Neural cell (in vitro differentiated cells): ENCODE measurements at regions not wholly inside any gene's neighbourhood (a gene's known extent, or its start where the extent isn't known, plus 50 kb on each side); places are given as distances from the start of the nearest gene placed in this dataset.

Experiments used
- CTCF ChIP-seq: fragments of 450-650 bp; IDR thresholded peaks from 2 replicates; pipeline ENCODE4 v1.5.1; 2014; ENCODE audit warnings: antibody characterized with exemption, mild to moderate bottlenecking, moderate library complexity; ENCODE audit not compliant: poor library complexity, severe bottlenecking
- EP300 ChIP-seq: fragments of 450-650 bp; conservative IDR thresholded peaks from 2 replicates; pipeline ENCODE4 v1.6.1; 2014; ENCODE audit warnings: antibody characterized with exemption, mild to moderate bottlenecking, moderate library complexity; ENCODE audit not compliant: poor library complexity, severe bottlenecking
- EZH2 ChIP-seq: fragments of 200-600, 300-800 bp; shearing (Covaris generic), sonication (generic); IDR thresholded peaks from 2 replicates; pipeline ENCODE4 v1.6.1; 2014; ENCODE audit warnings: antibody characterized with exemption, low read length, borderline replicate concordance, mild to moderate bottlenecking; ENCODE audit not compliant: insufficient read depth, poor library complexity, severe bottlenecking
- MXI1 ChIP-seq: fragments of 450-650 bp; conservative IDR thresholded peaks from 2 replicates; pipeline ENCODE4 v1.6.1; 2014; ENCODE audit warnings: antibody characterized with exemption, mild to moderate bottlenecking; ENCODE audit not compliant: poor library complexity, severe bottlenecking
- POLR2AphosphoS5 ChIP-seq: IDR thresholded peaks from 2 replicates; pipeline ENCODE4 v1.6.1; 2012
- SMC3 ChIP-seq: fragments of 450-650 bp; conservative IDR thresholded peaks from 2 replicates; pipeline ENCODE4 v1.6.1; 2014; ENCODE audit warnings: antibody characterized with exemption, mild to moderate bottlenecking, moderate library complexity; ENCODE audit not compliant: poor library complexity
- TAF1 ChIP-seq: IDR thresholded peaks from 2 replicates; pipeline ENCODE4 v1.6.1; 2012; ENCODE audit warnings: low read depth
- TF ChIP-seq, protein P1 (sequence below): IDR thresholded peaks from 2 replicates; pipeline ENCODE4 v1.6.1; 2012; ENCODE audit warnings: borderline replicate concordance

- no peak for TF ChIP-seq POLR2AphosphoS5
- TF ChIP-seq CTCF: no peak
- no peak for TF ChIP-seq EZH2
- TF ChIP-seq TAF1: no peak
- no peak for TF ChIP-seq EP300
- no peak for TF ChIP-seq MXI1
- no peak for TF ChIP-seq SMC3
- TF ChIP-seq, protein P1, sequence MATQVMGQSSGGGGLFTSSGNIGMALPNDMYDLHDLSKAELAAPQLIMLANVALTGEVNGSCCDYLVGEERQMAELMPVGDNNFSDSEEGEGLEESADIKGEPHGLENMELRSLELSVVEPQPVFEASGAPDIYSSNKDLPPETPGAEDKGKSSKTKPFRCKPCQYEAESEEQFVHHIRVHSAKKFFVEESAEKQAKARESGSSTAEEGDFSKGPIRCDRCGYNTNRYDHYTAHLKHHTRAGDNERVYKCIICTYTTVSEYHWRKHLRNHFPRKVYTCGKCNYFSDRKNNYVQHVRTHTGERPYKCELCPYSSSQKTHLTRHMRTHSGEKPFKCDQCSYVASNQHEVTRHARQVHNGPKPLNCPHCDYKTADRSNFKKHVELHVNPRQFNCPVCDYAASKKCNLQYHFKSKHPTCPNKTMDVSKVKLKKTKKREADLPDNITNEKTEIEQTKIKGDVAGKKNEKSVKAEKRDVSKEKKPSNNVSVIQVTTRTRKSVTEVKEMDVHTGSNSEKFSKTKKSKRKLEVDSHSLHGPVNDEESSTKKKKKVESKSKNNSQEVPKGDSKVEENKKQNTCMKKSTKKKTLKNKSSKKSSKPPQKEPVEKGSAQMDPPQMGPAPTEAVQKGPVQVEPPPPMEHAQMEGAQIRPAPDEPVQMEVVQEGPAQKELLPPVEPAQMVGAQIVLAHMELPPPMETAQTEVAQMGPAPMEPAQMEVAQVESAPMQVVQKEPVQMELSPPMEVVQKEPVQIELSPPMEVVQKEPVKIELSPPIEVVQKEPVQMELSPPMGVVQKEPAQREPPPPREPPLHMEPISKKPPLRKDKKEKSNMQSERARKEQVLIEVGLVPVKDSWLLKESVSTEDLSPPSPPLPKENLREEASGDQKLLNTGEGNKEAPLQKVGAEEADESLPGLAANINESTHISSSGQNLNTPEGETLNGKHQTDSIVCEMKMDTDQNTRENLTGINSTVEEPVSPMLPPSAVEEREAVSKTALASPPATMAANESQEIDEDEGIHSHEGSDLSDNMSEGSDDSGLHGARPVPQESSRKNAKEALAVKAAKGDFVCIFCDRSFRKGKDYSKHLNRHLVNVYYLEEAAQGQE: no peak
Observed at GRCh38 chr2:12515871-12516270, 200.9 kb upstream of the TRIB2 start.
